ENCODE measurements at regions not wholly inside any gene's neighbourhood (a gene's known extent, or its start where the extent isn't known, plus 50 kb on each side); places are given as distances from the start of the nearest gene placed in this dataset.

DNA sequence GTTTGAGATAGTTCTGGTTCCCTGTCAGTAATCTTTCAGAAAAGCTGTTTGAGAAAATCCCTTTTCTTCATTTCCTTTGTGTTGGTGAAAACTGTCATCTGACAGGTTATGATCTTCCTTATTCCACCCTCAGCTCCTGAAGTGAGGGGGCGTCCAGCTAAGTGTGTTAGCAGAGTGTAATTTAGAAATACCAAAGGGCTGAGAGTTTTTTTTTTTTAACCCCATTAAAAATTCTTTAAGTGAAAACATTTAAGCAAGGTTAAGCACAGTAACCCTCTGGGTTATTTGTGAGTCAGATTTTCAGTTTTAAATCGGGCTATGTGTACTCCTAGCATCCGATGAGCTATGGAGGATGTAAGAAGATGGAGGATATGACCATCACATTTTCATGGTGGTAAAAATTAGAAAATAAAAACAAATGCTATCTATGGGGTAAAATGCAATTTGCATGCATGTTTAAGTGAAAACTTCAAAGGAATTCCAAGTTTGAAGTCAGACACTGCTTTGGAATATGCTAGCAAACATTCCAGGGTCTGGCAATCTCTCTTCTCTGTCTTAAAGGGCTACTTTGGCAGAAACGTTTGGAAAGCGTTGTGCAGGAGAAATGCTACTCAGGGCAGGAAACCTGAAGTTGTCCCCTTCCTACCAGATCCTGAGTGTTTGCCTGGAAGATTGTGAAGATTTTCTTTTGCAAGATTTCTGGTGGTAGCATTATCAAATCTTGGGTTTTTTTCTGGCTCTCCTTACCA lies 197.0 kb upstream of the PRICKLE1 start:
- Histone ChIP-seq H3K4me3 (ENCODE audit: low read length) (no peak overlapping the region), H3K4me1 (ENCODE audit: insufficient read depth, low read length) (peaks cover 5% of the 10 kb centered on the region; the same call in 1 of the 2 replicates), H3K9me3 (ENCODE audit: insufficient read depth, low read depth, low read length) (no peaks in the 10 kb centered on the region), H3K27me3 (ENCODE audit: insufficient read depth, low read length) (no peaks in the 10 kb centered on the region), H3K27ac (ENCODE audit: low read length) (no peak overlapping the region), H3K36me3 (ENCODE audit: insufficient read depth, low read depth, low read length) (no peaks in the 10 kb centered on the region), H3K9ac (ENCODE audit: low read depth, low read length) (no peak overlapping the region)

DNA sequence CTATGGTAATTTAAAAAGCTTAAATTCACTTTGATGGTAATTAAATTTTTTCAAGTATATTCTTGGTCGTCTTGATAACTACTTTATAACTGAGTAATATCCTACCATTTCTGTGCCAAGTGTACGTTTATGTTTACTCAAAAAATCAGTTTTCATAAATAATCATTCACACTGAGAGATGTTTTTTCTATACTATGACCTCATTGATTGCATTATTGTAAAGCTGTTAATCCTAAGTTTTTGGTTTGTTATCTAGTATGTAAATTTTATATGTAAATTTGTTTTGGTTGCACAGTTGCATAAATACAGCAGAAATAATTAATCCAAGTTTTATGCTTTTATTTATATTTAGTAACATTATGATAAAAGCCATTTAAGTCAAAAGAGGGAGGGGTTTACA lies 196.4 kb upstream of the PRICKLE1 start:
- no peaks in the 10 kb centered on the region for H3K36me3 ChIP-seq (ENCODE audit: insufficient read depth, low read depth, low read length)
- no peak overlapping the region for H3K27ac ChIP-seq (ENCODE audit: low read length)
- H3K4me1 ChIP-seq (ENCODE audit: insufficient read depth, low read length), result peaks cover 5% of the 10 kb centered on the region; the same call in 1 of the 2 replicates
- no peaks in the 10 kb centered on the region for H3K27me3 ChIP-seq (ENCODE audit: insufficient read depth, low read length)
- no peak overlapping the region for H3K9ac ChIP-seq (ENCODE audit: low read depth, low read length)
- H3K4me3 ChIP-seq (ENCODE audit: low read length), result no peak overlapping the region
- no peaks in the 10 kb centered on the region for H3K9me3 ChIP-seq (ENCODE audit: insufficient read depth, low read depth, low read length)

DNA sequence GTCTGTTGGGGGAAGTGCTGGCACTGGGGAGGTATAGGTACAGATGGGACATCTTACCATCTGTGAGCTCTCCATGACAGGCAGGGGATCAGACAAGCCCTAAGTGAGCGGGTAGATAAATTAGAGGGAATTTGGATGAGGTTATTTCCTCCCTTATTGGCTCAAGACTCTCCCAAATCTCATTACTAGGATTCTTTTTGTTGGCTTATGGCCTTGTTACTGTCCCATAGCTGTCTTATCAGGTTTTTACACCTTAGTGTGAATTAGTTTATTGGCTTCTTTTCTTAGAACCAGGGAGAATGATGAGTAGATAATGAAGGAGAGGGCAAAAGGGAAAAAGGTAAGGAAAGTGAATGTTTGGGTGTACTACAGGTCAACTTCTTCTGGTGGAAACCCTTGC lies 191.1 kb upstream of the PRICKLE1 start:
- Histone ChIP-seq H3K4me3 (ENCODE audit: low read length) (no peak overlapping the region), H3K9me3 (ENCODE audit: insufficient read depth, low read depth, low read length) (no peaks in the 10 kb centered on the region), H3K36me3 (ENCODE audit: insufficient read depth, low read depth, low read length) (no peaks in the 10 kb centered on the region), H3K4me1 (ENCODE audit: insufficient read depth, low read length) (peaks cover 2% of the 10 kb centered on the region; the same call in 1 of the 2 replicates), H3K27ac (ENCODE audit: low read length) (no peak overlapping the region), H3K27me3 (ENCODE audit: insufficient read depth, low read length) (no peaks in the 10 kb centered on the region), H3K9ac (ENCODE audit: low read depth, low read length) (no peak overlapping the region)

DNA sequence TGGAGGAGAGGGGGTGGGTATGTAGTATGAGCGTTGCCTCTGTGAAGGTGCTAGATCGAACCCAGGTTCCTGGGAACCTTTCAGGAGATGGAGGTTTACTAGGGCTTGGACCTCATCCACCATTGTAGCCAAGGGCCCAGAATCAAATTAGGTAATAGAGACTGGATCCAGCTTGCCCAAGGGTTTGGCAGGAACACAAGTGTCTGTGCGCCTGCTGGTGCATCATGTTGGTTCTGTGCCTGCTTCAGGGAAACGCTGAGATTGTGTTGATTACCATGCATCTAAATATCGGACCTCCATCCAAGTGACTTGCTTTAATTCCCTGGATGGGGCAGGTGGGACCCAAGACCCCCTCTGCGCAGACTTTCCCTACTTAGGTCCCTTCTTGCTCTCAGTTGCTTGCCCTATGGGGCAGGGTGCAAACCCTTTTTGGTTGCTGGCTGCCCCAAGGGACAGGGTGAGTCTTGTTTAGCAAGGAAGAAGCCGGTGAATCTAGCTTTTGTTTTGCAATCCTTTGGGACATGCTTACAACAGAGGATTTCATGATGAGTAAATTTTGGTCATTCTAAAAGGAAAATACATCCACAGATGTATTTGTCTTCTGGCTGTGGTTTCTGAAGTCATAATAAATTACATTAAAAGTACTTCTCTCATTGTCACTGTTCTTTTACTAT lies 189.8 kb upstream of the PRICKLE1 start:
- Histone ChIP-seq H3K4me1 (ENCODE audit: insufficient read depth, low read length) (peaks cover 6% of the 10 kb centered on the region), H3K36me3 (ENCODE audit: insufficient read depth, low read depth, low read length) (no peaks in the 10 kb centered on the region), H3K9ac (ENCODE audit: low read depth, low read length) (no peak overlapping the region), H3K4me3 (ENCODE audit: low read length) (no peak overlapping the region), H3K27me3 (ENCODE audit: insufficient read depth, low read length) (no peaks in the 10 kb centered on the region), H3K27ac (ENCODE audit: low read length) (no peak overlapping the region), H3K9me3 (ENCODE audit: insufficient read depth, low read depth, low read length) (no peaks in the 10 kb centered on the region)

DNA sequence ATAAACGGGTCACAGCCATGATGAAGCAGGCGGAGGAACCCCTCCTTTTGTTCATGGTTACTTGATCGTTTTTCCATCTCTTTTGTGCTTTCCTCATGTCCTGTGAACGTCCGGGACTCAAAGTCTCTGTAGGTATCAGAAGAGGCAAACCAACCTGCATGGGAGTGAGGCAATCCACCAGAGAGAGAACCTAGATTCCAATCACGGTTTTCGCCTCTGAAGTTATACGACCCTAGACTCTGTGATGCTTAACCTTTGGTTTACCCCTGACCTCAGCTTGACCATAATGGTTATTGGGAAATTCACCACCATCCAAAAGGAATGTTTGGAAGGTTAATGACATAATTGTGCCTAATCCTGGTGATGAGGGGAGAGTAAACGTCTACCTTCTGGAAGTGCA lies 186.8 kb upstream of the PRICKLE1 start:
- Histone ChIP-seq H3K36me3 (ENCODE audit: insufficient read depth, low read depth, low read length) (no peaks in the 10 kb centered on the region), H3K4me1 (ENCODE audit: insufficient read depth, low read length) (peaks cover 6% of the 10 kb centered on the region), H3K27ac (ENCODE audit: low read length) (no peak overlapping the region), H3K9me3 (ENCODE audit: insufficient read depth, low read depth, low read length) (peaks cover 3% of the 10 kb centered on the region; the same call in 1 of the 2 replicates), H3K4me3 (ENCODE audit: low read length) (no peak overlapping the region), H3K9ac (ENCODE audit: low read depth, low read length) (no peak overlapping the region), H3K27me3 (ENCODE audit: insufficient read depth, low read length) (no peaks in the 10 kb centered on the region)

DNA sequence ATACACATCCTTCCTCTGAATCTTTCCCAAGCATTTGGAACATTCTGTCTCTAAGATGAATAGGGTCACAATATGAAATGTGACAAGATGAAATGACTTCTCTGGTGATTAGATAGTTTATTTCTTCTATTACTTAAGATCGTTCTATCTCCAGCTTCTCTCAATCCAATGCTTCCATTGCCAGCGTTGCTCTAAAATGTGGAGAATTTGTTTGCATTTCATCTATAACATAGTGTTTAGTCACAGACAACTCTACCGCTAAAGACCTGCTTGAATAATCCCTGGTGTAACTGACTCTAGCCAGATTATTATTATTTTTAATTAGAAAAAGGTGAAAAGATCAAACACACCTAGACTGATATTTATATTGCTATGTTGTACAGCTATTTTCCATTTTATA lies 184.7 kb upstream of the PRICKLE1 start:
- Histone ChIP-seq H3K9ac (ENCODE audit: low read depth, low read length) (no peak overlapping the region), H3K27ac (ENCODE audit: low read length) (no peak overlapping the region), H3K36me3 (ENCODE audit: insufficient read depth, low read depth, low read length) (no peaks in the 10 kb centered on the region), H3K9me3 (ENCODE audit: insufficient read depth, low read depth, low read length) (peaks cover 3% of the 10 kb centered on the region; the same call in 1 of the 2 replicates), H3K4me1 (ENCODE audit: insufficient read depth, low read length) (peaks cover 6% of the 10 kb centered on the region), H3K4me3 (ENCODE audit: low read length) (no peak overlapping the region), H3K27me3 (ENCODE audit: insufficient read depth, low read length) (no peaks in the 10 kb centered on the region)

DNA sequence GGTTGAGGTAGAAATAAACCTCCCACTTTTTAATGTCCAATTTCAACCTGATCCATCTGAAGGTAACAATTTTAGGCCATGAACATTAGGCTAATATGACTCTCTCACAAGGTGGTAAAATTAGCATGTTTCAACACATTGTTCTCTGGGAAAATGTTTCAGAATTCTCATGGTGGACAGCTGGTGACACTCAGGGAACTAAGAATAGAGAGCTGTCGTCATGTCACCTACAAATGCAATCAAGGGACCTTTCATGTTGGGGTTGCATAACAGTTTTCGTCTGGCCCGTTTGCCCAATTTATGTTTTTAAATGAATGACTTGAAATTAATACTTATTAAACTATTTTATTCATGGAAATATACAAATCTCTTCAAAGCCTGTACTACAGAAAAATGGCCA lies 180.7 kb upstream of the PRICKLE1 start:
- Histone ChIP-seq H3K27ac (ENCODE audit: low read length) (no peak overlapping the region), H3K4me3 (ENCODE audit: low read length) (no peak overlapping the region), H3K9ac (ENCODE audit: low read depth, low read length) (no peak overlapping the region), H3K27me3 (ENCODE audit: insufficient read depth, low read length) (no peaks in the 10 kb centered on the region), H3K4me1 (ENCODE audit: insufficient read depth, low read length) (peaks cover under 1% of the 10 kb centered on the region), H3K9me3 (ENCODE audit: insufficient read depth, low read depth, low read length) (peaks cover 3% of the 10 kb centered on the region; the same call in 1 of the 2 replicates), H3K36me3 (ENCODE audit: insufficient read depth, low read depth, low read length) (no peaks in the 10 kb centered on the region)

DNA sequence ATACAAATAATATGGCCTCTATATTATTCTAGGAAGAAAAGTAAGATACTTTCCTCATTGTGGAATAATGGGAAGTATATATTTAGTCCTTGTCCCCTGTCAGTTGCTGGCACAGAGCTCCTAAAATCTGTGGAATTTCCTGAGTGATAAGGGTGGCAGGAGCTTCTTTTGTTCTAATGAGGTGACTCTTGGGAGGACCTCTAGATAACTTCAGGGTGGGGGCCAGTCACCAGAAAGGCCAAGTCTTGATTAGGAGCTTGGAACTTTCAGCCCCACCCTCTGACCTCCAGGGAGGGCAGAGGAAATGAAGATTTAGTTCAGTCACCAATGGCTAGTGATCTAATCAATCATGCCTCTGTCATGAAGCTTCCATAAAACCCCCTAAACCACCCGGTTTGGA lies 179.9 kb upstream of the PRICKLE1 start:
- no peak overlapping the region for H3K27ac ChIP-seq (ENCODE audit: low read length)
- no peak overlapping the region for H3K4me3 ChIP-seq (ENCODE audit: low read length)
- no peaks in the 10 kb centered on the region for H3K36me3 ChIP-seq (ENCODE audit: insufficient read depth, low read depth, low read length)
- H3K9me3 ChIP-seq (ENCODE audit: insufficient read depth, low read depth, low read length), result peaks cover 3% of the 10 kb centered on the region; the same call in 1 of the 2 replicates
- no peaks in the 10 kb centered on the region for H3K4me1 ChIP-seq (ENCODE audit: insufficient read depth, low read length)
- no peaks in the 10 kb centered on the region for H3K27me3 ChIP-seq (ENCODE audit: insufficient read depth, low read length)
- no peak overlapping the region for H3K9ac ChIP-seq (ENCODE audit: low read depth, low read length)

DNA sequence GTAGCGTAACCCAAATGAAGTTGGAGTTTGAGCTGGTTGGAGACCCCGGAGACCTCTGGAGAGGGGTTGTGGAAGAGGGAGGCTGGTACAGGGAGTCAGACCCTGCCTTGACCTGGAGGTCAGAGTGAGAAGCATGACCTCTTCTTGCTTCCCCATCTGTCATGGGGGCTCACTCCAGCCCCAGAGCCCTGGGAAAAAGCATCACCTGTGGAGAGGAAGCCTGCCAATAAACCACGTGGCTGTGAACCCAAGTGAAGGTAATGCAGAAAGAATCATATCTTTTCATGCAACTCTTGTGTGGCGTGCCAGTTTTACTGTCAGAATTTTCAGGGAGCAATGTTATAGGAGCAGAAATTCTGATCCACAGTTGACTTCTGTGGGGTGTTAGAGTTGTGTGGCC lies 178.5 kb upstream of the PRICKLE1 start:
- Histone ChIP-seq H3K27me3 (ENCODE audit: insufficient read depth, low read length) (no peaks in the 10 kb centered on the region), H3K9ac (ENCODE audit: low read depth, low read length) (no peak overlapping the region), H3K4me3 (ENCODE audit: low read length) (no peak overlapping the region), H3K36me3 (ENCODE audit: insufficient read depth, low read depth, low read length) (no peaks in the 10 kb centered on the region), H3K4me1 (ENCODE audit: insufficient read depth, low read length) (no peaks in the 10 kb centered on the region), H3K9me3 (ENCODE audit: insufficient read depth, low read depth, low read length) (peaks cover 3% of the 10 kb centered on the region; the same call in 1 of the 2 replicates), H3K27ac (ENCODE audit: low read length) (no peak overlapping the region)

DNA sequence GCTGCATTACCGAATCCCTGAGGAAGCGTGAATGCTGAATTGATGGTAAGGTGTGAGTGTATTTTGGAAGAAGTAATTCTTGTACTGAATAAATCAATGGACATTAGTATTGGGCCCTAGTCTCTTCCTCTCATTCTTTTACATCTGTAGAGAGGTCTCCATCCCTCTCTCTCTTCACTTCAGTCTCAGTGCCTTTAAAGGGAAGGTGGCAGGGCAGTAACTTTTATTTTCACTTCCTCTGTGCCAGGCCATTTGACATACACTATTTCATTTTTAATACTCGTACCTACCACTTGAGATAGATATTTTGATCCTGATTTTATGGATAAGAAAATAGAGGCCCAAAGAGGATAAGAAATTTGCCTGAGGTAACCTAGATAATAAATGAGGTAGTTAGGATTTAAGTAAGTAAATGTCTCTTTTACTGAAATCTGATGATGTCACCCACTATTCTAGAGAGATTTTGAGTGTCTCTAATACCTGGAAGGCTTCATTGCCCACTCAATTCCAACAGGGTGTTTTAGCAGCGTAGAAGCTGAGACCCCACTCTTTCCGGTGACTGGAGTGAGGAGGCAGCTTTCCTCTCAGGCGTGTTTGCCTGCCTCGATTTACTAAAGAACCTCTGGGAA lies 177.9 kb upstream of the PRICKLE1 start:
- Histone ChIP-seq H3K4me1 (ENCODE audit: insufficient read depth, low read length) (no peaks in the 10 kb centered on the region), H3K9ac (ENCODE audit: low read depth, low read length) (no peak overlapping the region), H3K27ac (ENCODE audit: low read length) (no peak overlapping the region), H3K36me3 (ENCODE audit: insufficient read depth, low read depth, low read length) (no peaks in the 10 kb centered on the region), H3K27me3 (ENCODE audit: insufficient read depth, low read length) (no peaks in the 10 kb centered on the region), H3K4me3 (ENCODE audit: low read length) (no peak overlapping the region), H3K9me3 (ENCODE audit: insufficient read depth, low read depth, low read length) (peaks cover 3% of the 10 kb centered on the region; the same call in 1 of the 2 replicates)

DNA sequence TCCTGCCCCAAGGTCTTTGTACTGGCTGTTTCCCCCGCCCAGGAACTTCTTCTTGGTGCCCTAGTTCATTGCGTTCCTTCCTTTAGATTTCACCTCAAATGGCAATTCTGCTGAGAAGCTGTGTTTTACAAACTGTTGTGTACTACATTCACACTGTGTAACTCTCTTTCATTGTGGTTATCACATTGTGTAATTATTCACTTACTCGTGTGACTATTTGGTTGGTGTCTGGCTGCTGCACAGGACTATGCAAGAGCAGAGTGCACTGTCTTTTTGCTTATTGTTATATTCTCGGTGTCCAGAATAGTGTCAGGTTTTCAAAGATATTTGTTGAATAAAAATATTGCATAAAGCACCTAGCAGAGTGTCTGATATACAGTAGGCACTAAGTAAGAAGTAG lies 177.2 kb upstream of the PRICKLE1 start:
- no peaks in the 10 kb centered on the region for H3K27me3 ChIP-seq (ENCODE audit: insufficient read depth, low read length)
- H3K27ac ChIP-seq (ENCODE audit: low read length), result no peak overlapping the region
- H3K4me1 ChIP-seq (ENCODE audit: insufficient read depth, low read length), result no peaks in the 10 kb centered on the region
- no peak overlapping the region for H3K4me3 ChIP-seq (ENCODE audit: low read length)
- H3K9ac ChIP-seq (ENCODE audit: low read depth, low read length), result no peak overlapping the region
- H3K9me3 ChIP-seq (ENCODE audit: insufficient read depth, low read depth, low read length), result no peaks in the 10 kb centered on the region
- H3K36me3 ChIP-seq (ENCODE audit: insufficient read depth, low read depth, low read length), result no peaks in the 10 kb centered on the region

DNA sequence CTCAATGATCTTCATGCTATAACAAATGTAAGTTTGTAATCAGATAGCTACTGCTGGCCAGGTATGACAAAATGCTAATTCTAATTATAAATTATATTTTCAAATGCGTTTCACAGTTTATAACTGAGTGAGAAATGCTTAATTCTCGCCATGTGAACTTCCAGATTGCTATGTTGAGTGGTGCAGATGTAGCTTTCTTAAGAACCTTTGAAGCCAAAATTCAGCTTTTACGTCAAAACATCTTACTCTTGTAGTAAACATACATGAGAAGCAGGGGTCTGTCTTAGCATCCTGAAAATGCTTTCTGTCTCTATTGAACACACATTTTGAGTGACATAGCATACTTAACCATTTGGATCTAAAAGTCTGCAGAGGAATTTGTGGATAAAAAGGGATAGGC lies 176.5 kb upstream of the PRICKLE1 start:
- Histone ChIP-seq H3K9ac (ENCODE audit: low read depth, low read length) (no peak overlapping the region), H3K27ac (ENCODE audit: low read length) (no peak overlapping the region), H3K27me3 (ENCODE audit: insufficient read depth, low read length) (no peaks in the 10 kb centered on the region), H3K9me3 (ENCODE audit: insufficient read depth, low read depth, low read length) (no peaks in the 10 kb centered on the region), H3K4me1 (ENCODE audit: insufficient read depth, low read length) (no peaks in the 10 kb centered on the region), H3K36me3 (ENCODE audit: insufficient read depth, low read depth, low read length) (no peaks in the 10 kb centered on the region), H3K4me3 (ENCODE audit: low read length) (no peak overlapping the region)
